GM12875 (cell line): ENCODE measurements at regions not wholly inside any gene's neighbourhood (a gene's known extent, or its start where the extent isn't known, plus 50 kb on each side); places are given as distances from the start of the nearest gene placed in this dataset.

Experiments
- H3K4me3 ChIP-seq: one replicate; pipeline ENCODE4 v1.5.1; 2011; ENCODE audit warnings: low read depth, low read length, control low read depth
- CTCF ChIP-seq: IDR thresholded peaks from 2 replicates; pipeline ENCODE4 v1.5.1; 2011; ENCODE audit warnings: low read depth, mild to moderate bottlenecking, control low read depth, inconsistent platforms, low read length, moderate library complexity, borderline replicate concordance; ENCODE audit not compliant: insufficient read depth

DNA sequence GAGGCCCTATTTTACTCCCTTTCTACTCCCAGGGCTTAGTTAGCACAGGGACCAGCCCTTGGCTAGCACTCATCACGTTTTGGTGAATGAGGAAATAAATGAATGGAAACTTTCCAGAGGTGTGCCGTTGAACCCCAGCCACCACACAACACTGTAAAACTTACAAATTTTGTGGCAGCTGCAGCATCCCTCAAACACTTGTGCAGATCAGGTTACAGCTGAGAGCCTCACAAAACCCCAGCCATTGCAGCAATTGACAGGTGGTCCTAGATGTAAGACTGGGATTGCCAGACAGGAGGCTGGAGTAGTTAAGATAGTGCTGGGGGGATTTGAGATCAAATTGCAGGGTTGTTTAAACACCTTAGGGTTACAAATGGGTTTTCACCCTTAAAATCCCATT, 482.2 kb upstream of the KIF2A start:
- no peak for TF ChIP-seq CTCF

DNA sequence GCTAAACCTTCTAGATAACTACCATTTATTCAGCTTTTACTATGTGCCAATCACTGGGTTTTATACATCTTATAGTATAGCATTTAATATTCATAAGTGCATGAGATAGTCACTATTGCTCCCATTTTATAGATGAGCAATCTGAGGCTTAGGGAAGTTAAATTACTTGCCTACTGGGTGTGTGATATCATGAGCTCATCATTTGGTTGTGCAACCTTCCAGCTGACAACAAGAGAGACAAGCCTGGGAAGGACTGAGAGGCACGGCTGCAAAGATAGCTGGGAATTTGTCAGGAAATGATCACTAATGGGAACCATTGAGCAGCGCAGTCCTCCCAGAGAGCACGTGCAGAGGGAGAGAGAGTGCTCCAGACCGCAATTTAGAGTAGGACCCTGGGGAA, 481.6 kb upstream of the KIF2A start:
- TF ChIP-seq CTCF, result no peak
- no peak overlapping the region for H3K4me3 ChIP-seq

More for the DNA sequence above, 482.2 kb upstream of the KIF2A start:
- no peak overlapping the region for H3K4me3 ChIP-seq

DNA sequence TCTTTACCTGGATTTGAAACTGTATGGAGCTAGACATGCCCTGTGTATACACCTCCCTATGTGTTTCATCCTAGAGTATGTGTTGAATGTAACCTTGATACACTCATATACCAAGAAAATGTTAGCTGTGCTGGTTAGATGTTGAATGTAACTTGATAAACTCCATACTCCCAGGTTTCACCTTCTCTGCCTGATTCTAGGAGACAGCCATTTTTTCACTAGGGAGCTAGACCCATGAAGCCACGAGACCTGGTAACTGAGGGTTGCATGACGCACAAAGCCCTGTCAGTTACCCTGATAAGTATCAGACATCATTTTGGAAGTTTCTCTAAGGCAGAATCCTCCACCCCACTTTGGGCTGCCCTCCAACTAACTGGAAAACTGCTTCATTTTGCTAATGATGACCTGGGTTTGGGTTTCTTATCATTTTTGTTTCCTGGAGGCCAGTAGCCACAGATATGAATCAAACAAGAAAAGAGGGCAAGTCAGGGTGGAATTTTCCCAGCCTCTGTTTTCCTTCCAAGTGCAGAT, 478.5 kb upstream of the KIF2A start:
- no peak overlapping the region for H3K4me3 ChIP-seq
- no peak for TF ChIP-seq CTCF

DNA sequence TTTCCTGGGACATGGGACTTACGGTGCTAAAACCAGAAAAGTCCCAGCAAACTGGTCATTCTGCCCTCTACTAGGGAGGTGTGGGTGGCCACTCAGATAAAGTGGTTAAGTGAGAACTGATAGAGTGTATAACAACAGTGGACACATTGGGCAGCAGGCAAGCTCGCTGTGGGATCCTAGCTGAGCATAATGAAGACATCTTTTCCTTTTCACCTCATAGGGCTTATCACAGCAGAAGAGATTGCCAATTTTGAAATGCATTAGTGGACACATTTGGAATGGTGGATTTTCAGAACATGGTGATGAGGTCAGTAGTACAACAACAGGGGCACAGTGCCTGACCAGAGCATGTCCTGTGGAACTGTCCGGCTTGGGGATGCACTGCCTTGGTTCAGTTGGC, 477.1 kb upstream of the KIF2A start:
- TF ChIP-seq CTCF, result no peak

DNA sequence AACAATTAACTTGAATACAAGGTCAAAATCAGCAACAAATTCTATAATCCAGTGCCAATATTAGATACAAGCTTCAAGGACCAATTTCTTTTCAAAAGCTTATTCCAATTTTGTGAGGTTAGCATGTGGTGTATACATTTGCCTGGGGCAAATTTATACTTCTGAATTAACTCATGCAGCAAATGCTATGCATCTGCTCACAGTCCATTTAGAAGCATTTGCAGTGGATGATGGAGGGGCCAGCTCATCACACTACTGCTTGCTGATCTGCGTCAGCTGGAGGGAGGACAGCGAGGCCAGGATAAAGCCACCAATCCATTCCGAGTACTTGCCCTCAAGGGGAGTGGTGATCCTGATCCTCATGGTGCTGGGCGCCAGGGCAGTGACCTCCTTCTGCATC, 474.3 kb upstream of the KIF2A start:
- no peak overlapping the region for H3K4me3 ChIP-seq
- no peak for TF ChIP-seq CTCF

More for the DNA sequence above, 477.1 kb upstream of the KIF2A start:
- H3K4me3 ChIP-seq, result no peak overlapping the region

GRCh38 chr5:61837788-61838187, 468.2 kb upstream of the KIF2A start:
- no peak for TF ChIP-seq CTCF

GRCh38 chr5:61840361-61840760, 465.6 kb upstream of the KIF2A start:
- TF ChIP-seq CTCF, result no peak
- H3K4me3 ChIP-seq, result no peak overlapping the region

More at GRCh38 chr5:61837788-61838187, 468.2 kb upstream of the KIF2A start:
- no peak overlapping the region for H3K4me3 ChIP-seq
